ENCODE measurements at regions not wholly inside any gene's neighbourhood (a gene's known extent, or its start where the extent isn't known, plus 50 kb on each side); places are given as distances from the start of the nearest gene placed in this dataset.

DNA sequence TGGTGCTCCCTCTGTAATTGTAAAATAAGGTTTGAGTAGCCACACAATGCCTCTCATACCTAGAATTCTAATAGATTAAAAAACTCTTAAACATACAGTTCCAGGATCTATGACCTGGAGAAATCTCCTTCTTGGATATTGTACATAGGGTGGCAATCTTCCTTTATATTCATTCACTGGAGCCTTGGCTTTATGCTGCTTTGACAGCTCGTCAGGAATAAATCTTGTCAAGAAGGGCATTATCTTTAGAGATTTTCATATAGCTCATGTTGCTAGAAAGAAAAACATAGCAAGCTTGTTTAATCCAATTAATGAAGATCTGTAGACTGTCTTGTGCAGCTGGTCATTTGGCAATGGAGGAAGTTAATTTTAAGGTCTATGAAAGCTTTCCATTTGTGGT, 131.1 kb downstream of the PYDC2 start:
- TF ChIP-seq, protein P1, sequence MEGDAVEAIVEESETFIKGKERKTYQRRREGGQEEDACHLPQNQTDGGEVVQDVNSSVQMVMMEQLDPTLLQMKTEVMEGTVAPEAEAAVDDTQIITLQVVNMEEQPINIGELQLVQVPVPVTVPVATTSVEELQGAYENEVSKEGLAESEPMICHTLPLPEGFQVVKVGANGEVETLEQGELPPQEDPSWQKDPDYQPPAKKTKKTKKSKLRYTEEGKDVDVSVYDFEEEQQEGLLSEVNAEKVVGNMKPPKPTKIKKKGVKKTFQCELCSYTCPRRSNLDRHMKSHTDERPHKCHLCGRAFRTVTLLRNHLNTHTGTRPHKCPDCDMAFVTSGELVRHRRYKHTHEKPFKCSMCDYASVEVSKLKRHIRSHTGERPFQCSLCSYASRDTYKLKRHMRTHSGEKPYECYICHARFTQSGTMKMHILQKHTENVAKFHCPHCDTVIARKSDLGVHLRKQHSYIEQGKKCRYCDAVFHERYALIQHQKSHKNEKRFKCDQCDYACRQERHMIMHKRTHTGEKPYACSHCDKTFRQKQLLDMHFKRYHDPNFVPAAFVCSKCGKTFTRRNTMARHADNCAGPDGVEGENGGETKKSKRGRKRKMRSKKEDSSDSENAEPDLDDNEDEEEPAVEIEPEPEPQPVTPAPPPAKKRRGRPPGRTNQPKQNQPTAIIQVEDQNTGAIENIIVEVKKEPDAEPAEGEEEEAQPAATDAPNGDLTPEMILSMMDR (IDR thresholded peaks at IDR 0.05): no peak
- TF ChIP-seq, protein P2, sequence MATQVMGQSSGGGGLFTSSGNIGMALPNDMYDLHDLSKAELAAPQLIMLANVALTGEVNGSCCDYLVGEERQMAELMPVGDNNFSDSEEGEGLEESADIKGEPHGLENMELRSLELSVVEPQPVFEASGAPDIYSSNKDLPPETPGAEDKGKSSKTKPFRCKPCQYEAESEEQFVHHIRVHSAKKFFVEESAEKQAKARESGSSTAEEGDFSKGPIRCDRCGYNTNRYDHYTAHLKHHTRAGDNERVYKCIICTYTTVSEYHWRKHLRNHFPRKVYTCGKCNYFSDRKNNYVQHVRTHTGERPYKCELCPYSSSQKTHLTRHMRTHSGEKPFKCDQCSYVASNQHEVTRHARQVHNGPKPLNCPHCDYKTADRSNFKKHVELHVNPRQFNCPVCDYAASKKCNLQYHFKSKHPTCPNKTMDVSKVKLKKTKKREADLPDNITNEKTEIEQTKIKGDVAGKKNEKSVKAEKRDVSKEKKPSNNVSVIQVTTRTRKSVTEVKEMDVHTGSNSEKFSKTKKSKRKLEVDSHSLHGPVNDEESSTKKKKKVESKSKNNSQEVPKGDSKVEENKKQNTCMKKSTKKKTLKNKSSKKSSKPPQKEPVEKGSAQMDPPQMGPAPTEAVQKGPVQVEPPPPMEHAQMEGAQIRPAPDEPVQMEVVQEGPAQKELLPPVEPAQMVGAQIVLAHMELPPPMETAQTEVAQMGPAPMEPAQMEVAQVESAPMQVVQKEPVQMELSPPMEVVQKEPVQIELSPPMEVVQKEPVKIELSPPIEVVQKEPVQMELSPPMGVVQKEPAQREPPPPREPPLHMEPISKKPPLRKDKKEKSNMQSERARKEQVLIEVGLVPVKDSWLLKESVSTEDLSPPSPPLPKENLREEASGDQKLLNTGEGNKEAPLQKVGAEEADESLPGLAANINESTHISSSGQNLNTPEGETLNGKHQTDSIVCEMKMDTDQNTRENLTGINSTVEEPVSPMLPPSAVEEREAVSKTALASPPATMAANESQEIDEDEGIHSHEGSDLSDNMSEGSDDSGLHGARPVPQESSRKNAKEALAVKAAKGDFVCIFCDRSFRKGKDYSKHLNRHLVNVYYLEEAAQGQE (IDR thresholded peaks at IDR 0.05; ENCODE audit: insufficient read depth in 1 of 2, low read depth in 2 of 2, low read length in 1 of 2): no peak
- TF ChIP-seq SIN3A (IDR thresholded peaks at IDR 0.05; ENCODE audit: borderline replicate concordance, insufficient read depth, low read depth, low read length) (no peak), POLR2AphosphoS5 (IDR thresholded peaks at IDR 0.05; ENCODE audit: low read depth, low read length) (no peak)

Measured in Panc1 (cell line).